ENCODE measurements at regions not wholly inside any gene's neighbourhood (a gene's known extent, or its start where the extent isn't known, plus 50 kb on each side); places are given as distances from the start of the nearest gene placed in this dataset.

DNA sequence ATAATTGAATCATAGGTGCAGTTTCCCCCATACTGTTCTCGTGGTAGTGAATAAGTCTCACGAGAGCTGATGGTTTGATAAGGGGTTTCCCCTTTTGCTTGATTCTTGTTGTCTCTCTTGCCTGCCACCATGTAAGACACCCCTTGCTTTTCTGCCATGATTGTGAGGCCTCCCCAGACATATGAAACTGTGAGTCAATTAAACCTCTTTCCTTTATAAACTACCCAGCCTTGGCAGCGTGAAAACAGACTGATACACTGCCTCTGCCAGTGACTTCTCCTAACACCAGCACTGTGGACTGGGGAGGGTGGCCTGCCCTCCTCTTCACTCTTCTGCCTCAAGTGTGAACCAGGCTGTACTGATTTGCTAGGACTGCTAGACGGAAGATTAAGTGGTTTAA is 108.6 kb downstream of the RAB11FIP2 start:
- intact Hi-C loops (cut with DNase I) = no loop called here
- WGBS, 3 donors = 90 to 95% (median 94%) methylated on average over 4 of the region's 4 CpGs
- TF ChIP-seq, protein P1, sequence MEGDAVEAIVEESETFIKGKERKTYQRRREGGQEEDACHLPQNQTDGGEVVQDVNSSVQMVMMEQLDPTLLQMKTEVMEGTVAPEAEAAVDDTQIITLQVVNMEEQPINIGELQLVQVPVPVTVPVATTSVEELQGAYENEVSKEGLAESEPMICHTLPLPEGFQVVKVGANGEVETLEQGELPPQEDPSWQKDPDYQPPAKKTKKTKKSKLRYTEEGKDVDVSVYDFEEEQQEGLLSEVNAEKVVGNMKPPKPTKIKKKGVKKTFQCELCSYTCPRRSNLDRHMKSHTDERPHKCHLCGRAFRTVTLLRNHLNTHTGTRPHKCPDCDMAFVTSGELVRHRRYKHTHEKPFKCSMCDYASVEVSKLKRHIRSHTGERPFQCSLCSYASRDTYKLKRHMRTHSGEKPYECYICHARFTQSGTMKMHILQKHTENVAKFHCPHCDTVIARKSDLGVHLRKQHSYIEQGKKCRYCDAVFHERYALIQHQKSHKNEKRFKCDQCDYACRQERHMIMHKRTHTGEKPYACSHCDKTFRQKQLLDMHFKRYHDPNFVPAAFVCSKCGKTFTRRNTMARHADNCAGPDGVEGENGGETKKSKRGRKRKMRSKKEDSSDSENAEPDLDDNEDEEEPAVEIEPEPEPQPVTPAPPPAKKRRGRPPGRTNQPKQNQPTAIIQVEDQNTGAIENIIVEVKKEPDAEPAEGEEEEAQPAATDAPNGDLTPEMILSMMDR (IDR thresholded peaks at IDR 0.05) = no peak
- no peak for TF ChIP-seq POLR2A (IDR thresholded peaks at IDR 0.05)

GRCh38 chr10:117942226-117942625 is 104.5 kb downstream of the RAB11FIP2 start:
- no peak for DNase-seq
- no peaks in the 10 kb centered on the region for H3K36me3 ChIP-seq
- 51 to 63% (median 56%) methylated on average over 4 of the region's 4 CpGs for WGBS, 3 donors
- no peaks in the 10 kb centered on the region for H3K27me3 ChIP-seq
- intact Hi-C loops (cut with DNase I) = no loop called here
- no peak overlapping the region for H3K4me3 ChIP-seq
- H3K27ac ChIP-seq = no peak overlapping the region
- TF ChIP-seq, protein P1 (IDR thresholded peaks at IDR 0.05) = no peak
- TF ChIP-seq EP300 (IDR thresholded peaks at IDR 0.05) = no peak
- no peak for TF ChIP-seq POLR2A (IDR thresholded peaks at IDR 0.05)
- no peaks in the 10 kb centered on the region for H3K9me3 ChIP-seq
- no peaks in the 10 kb centered on the region for H3K4me1 ChIP-seq (ENCODE audit: insufficient read depth)

More for the DNA sequence above, 108.6 kb downstream of the RAB11FIP2 start:
- Histone ChIP-seq H3K9me3 (no peaks in the 10 kb centered on the region), H3K27me3 (no peaks in the 10 kb centered on the region), H3K4me3 (no peak overlapping the region), H3K27ac (no peak overlapping the region), H3K4me1 (ENCODE audit: insufficient read depth) (no peaks in the 10 kb centered on the region), H3K36me3 (no peaks in the 10 kb centered on the region)
- DNase-seq = no peak

- intact Hi-C loops (cut with DNase I) = no loop called here
- Histone ChIP-seq H3K27ac (no peak overlapping the region), H3K9me3 (no peaks in the 10 kb centered on the region), H3K27me3 (no peaks in the 10 kb centered on the region), H3K36me3 (no peaks in the 10 kb centered on the region), H3K4me3 (no peak overlapping the region), H3K4me1 (ENCODE audit: insufficient read depth) (no peaks in the 10 kb centered on the region)
- DNase-seq = no peak
- 89 to 94% (median 94%) methylated on average over 2 of the region's 2 CpGs for WGBS, 3 donors
- TF ChIP-seq, protein P1 (IDR thresholded peaks at IDR 0.05) = no peak
- TF ChIP-seq POLR2A (IDR thresholded peaks at IDR 0.05) (no peak), EP300 (IDR thresholded peaks at IDR 0.05) (no peak)
Measured at GRCh38 chr10:117944676-117945447, 101.9 kb downstream of the RAB11FIP2 start.

GRCh38 chr10:117945651-117946050 is 101.1 kb downstream of the RAB11FIP2 start:
- TF ChIP-seq, protein P1 (IDR thresholded peaks at IDR 0.05) = no peak
- TF ChIP-seq POLR2A (IDR thresholded peaks at IDR 0.05) (no peak), EP300 (IDR thresholded peaks at IDR 0.05) (no peak)
- no peaks in the 10 kb centered on the region for H3K9me3 ChIP-seq
- no peak overlapping the region for H3K27ac ChIP-seq
- DNase-seq = no peak
- WGBS, 3 donors = 92 to 95% (median 93%) methylated on average over 5 of the region's 5 CpGs
- no peak overlapping the region for H3K4me3 ChIP-seq
- H3K27me3 ChIP-seq = no peaks in the 10 kb centered on the region
- H3K36me3 ChIP-seq = no peaks in the 10 kb centered on the region
- H3K4me1 ChIP-seq (ENCODE audit: insufficient read depth) = no peaks in the 10 kb centered on the region
- intact Hi-C loops (cut with DNase I) = no loop called here
